ENCODE measurements at regions not wholly inside any gene's neighbourhood (a gene's known extent, or its start where the extent isn't known, plus 50 kb on each side); places are given as distances from the start of the nearest gene placed in this dataset.

GRCh38 chr4:11487868-11488544 is 59.3 kb upstream of the HS3ST1 start:
- no peak for TF ChIP-seq CTCF (IDR thresholded peaks at IDR 0.05; ENCODE audit: low read length)
- TF ChIP-seq EZH2phosphoT487 (IDR thresholded peaks at IDR 0.05; ENCODE audit: low read length) = no peak
- TF ChIP-seq EZH2 (optimal IDR thresholded peaks at IDR 0.05; ENCODE audit: low read depth, low read length) = no peak
